ENCODE measurements at regions not wholly inside any gene's neighbourhood (a gene's known extent, or its start where the extent isn't known, plus 50 kb on each side); places are given as distances from the start of the nearest gene placed in this dataset.
"Not testable (repeated sequence)": the region's sequence is repeated elsewhere in the genome, so short reads cannot be mapped to it uniquely, and the experiment has no call there.

- CTCF ChIA-PET, result no interaction called here
- DNase-seq (ENCODE audit: extremely low spot score), result no peak
- TF ChIP-seq FOXA1 (IDR thresholded peaks at IDR 0.05), result no peak
- no peak for TF ChIP-seq CTBP1 (IDR thresholded peaks at IDR 0.05; ENCODE audit: borderline replicate concordance)
- TF ChIP-seq ZNF384 (IDR thresholded peaks at IDR 0.05), result no peak
- POLR2A ChIA-PET, result no interaction called here
Observed at GRCh38 chr12:4189721-4190120, 83.8 kb upstream of the CCND2 start.

DNA sequence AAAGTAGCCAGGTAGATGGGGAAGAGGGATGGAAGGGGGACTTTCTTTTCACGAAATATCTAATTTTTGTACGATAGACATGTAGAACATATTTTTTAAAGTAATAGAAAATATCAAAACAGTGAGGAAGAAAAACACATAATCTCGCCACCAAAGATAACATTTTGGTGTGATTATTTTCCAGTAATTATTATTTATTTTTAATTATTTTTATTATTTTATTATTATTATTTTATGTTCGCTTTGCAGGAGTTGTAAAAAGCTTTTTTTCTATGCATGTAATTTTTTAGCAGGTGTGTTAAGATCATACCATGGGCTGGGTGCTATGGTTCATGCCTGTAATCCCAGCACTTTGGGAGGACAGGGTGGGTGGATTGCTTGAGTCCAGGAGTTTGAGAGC is 85.6 kb upstream of the CCND2 start:
- ChIA-PET CTCF (no interaction called here), POLR2A (no interaction called here)
- no peak for DNase-seq (ENCODE audit: extremely low spot score)
- no peak for TF ChIP-seq CTBP1 (IDR thresholded peaks at IDR 0.05; ENCODE audit: borderline replicate concordance)
- TF ChIP-seq ZNF384 (IDR thresholded peaks at IDR 0.05), result no peak
- TF ChIP-seq L3MBTL2 (conservative IDR thresholded peaks at IDR 0.05), result no peak
- TF ChIP-seq FOXK2 (IDR thresholded peaks at IDR 0.05), result no peak
- TF ChIP-seq NFRKB (IDR thresholded peaks at IDR 0.05), result no peak
- TF ChIP-seq ELF4 (IDR thresholded peaks at IDR 0.05), result no peak
- no peak for TF ChIP-seq LEF1 (IDR thresholded peaks at IDR 0.05; ENCODE audit: borderline replicate concordance)

DNA sequence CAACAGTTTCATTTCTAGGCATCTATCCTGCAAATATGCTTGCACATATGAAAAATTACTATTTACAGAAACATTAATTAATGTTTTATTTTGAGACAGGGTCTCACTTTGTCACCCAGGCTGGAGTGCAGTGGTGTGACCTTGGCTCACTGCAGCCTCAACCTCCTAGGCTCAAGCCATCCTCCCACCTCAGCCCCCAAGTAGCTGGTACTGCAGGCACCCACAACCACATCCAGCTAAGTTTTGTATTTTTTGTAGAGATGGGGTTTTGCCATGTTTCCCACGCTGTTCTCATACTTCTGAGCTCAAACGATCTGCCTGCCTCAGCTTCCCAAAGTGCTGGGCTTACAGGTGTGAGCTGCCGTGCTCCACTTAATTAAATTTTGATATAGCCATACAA is 86.2 kb upstream of the CCND2 start:
- CTCF ChIA-PET; DNase-seq (ENCODE audit: extremely low spot score); POLR2A ChIA-PET: not testable (repeated sequence)

DNA sequence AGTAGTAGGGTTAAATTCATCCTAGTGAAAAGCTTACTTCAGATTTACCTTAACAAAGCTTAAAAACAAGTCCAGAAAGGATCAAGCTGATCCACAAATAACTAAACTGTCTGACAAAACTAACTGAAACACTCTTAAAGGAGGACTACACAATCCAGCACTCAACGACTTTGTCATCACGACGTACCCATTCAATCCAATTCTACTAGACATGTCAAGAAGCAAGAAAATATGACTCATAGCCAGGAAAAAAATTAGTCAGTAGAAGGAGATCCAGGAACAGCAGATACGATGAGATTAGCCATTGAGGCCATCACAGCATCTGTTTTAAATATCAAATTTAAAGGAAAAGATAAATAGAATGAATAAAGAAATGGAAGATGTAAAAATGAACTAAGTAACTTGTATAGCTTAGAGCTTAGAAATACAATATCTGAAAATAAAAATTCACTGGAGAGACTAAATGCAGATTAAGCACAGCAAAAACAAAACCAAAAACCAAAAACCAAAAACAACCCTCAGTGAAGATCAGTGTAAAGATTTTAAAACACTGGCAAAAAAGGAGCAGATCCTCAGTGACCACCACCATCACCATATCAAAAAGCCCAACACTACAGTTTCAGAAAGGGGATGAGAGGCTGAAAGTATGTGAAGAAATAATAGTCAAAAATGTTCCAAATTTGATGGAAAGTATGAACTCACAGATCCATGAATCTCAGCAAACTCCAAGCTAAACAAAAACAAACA is 95.0 kb upstream of the CCND2 start:
- TF ChIP-seq ELF4 (IDR thresholded peaks at IDR 0.05), result no peak
- ChIA-PET POLR2A (interaction anchor here (0.7 kb wide), 1 partner anchor 92 kb away, joined by 3 read pairs; no protein-coding TSS in a partner anchor), CTCF (no interaction called here)
- DNase-seq (ENCODE audit: extremely low spot score), result no peak

GRCh38 chr12:4177262-4177661 is 96.3 kb upstream of the CCND2 start:
- CTCF ChIA-PET, result no interaction called here
- DNase-seq (ENCODE audit: extremely low spot score), result no peak
- POLR2A ChIA-PET, result no interaction called here

GRCh38 chr12:4176168-4176567 is 97.4 kb upstream of the CCND2 start:
- TF ChIP-seq LEF1 (IDR thresholded peaks at IDR 0.05; ENCODE audit: borderline replicate concordance) (no peak), SP1 (IDR thresholded peaks at IDR 0.05) (no peak), PKNOX1 (IDR thresholded peaks at IDR 0.05) (no peak), ZNF384 (IDR thresholded peaks at IDR 0.05) (no peak), TARDBP (IDR thresholded peaks at IDR 0.05) (no peak), ELF4 (IDR thresholded peaks at IDR 0.05) (no peak), NFRKB (IDR thresholded peaks at IDR 0.05) (no peak), FOXK2 (IDR thresholded peaks at IDR 0.05) (no peak), FOXA1 (IDR thresholded peaks at IDR 0.05) (no peak)
- POLR2A ChIA-PET, result no interaction called here
- CTCF ChIA-PET, result no interaction called here
- no peak for DNase-seq (ENCODE audit: extremely low spot score)

More at GRCh38 chr12:4177262-4177661, 96.3 kb upstream of the CCND2 start:
- no peak for TF ChIP-seq SUZ12 (IDR thresholded peaks at IDR 0.05)
- TF ChIP-seq L3MBTL2 (conservative IDR thresholded peaks at IDR 0.05), result no peak
- no peak for TF ChIP-seq PKNOX1 (IDR thresholded peaks at IDR 0.05)
- no peak for TF ChIP-seq TARDBP (IDR thresholded peaks at IDR 0.05)
- TF ChIP-seq FOXM1 (IDR thresholded peaks at IDR 0.05; ENCODE audit: borderline replicate concordance), result no peak
- no peak for TF ChIP-seq BHLHE40 (IDR thresholded peaks at IDR 0.05; ENCODE audit: borderline replicate concordance)
- no peak for TF ChIP-seq ELF4 (IDR thresholded peaks at IDR 0.05)
- TF ChIP-seq ARNT (IDR thresholded peaks at IDR 0.05), result no peak
- no peak for TF ChIP-seq FOXA1 (IDR thresholded peaks at IDR 0.05)
- TF ChIP-seq NFRKB (IDR thresholded peaks at IDR 0.05), result no peak
- no peak for TF ChIP-seq ZNF384 (IDR thresholded peaks at IDR 0.05)
- no peak for TF ChIP-seq FOXK2 (IDR thresholded peaks at IDR 0.05)
- no peak for TF ChIP-seq SP1 (IDR thresholded peaks at IDR 0.05)
- TF ChIP-seq LEF1 (IDR thresholded peaks at IDR 0.05; ENCODE audit: borderline replicate concordance), result no peak
- TF ChIP-seq CTBP1 (IDR thresholded peaks at IDR 0.05; ENCODE audit: borderline replicate concordance), result no peak
- TF ChIP-seq HDGF (IDR thresholded peaks at IDR 0.05; ENCODE audit: borderline replicate concordance), result no peak

GRCh38 chr12:4174417-4174816 is 99.1 kb upstream of the CCND2 start:
- TF ChIP-seq FOXA1 (IDR thresholded peaks at IDR 0.05) (no peak), BHLHE40 (IDR thresholded peaks at IDR 0.05; ENCODE audit: borderline replicate concordance) (no peak), CTBP1 (IDR thresholded peaks at IDR 0.05; ENCODE audit: borderline replicate concordance) (no peak), FOXK2 (IDR thresholded peaks at IDR 0.05) (no peak), SUZ12 (IDR thresholded peaks at IDR 0.05) (no peak), TARDBP (IDR thresholded peaks at IDR 0.05) (no peak), FOXM1 (IDR thresholded peaks at IDR 0.05; ENCODE audit: borderline replicate concordance) (no peak)
- no peak for DNase-seq (ENCODE audit: extremely low spot score)
- POLR2A ChIA-PET, result no interaction called here
- CTCF ChIA-PET, result no interaction called here

DNA sequence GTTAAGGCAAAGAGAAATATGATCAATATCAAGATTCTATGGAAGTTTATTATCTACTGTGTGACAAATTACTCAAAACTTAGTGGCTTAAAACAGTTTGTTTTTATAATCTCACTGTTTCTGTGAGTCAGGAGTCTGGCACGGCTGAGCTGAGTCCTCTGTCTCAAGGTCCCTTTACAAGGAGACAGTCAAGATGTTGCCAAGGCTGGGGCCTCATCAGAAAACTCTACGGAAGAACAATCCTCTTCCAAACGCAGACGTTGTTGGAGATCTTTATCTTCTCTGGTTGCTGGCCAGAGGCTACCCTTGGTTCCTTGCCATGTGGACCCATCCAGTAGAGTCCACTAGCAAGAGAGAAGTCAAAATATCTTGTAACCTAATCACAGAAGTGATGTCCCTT is 100.6 kb upstream of the CCND2 start:
- TF ChIP-seq FOXA1 (IDR thresholded peaks at IDR 0.05) (no peak), ARNT (IDR thresholded peaks at IDR 0.05) (no peak), FOXM1 (IDR thresholded peaks at IDR 0.05; ENCODE audit: borderline replicate concordance) (no peak), ELF4 (IDR thresholded peaks at IDR 0.05) (no peak), BHLHE40 (IDR thresholded peaks at IDR 0.05; ENCODE audit: borderline replicate concordance) (no peak), SP1 (IDR thresholded peaks at IDR 0.05) (no peak), TARDBP (IDR thresholded peaks at IDR 0.05) (no peak), NFRKB (IDR thresholded peaks at IDR 0.05) (no peak), ZNF384 (IDR thresholded peaks at IDR 0.05) (no peak), HDGF (IDR thresholded peaks at IDR 0.05; ENCODE audit: borderline replicate concordance) (no peak), LEF1 (IDR thresholded peaks at IDR 0.05; ENCODE audit: borderline replicate concordance) (no peak), CTBP1 (IDR thresholded peaks at IDR 0.05; ENCODE audit: borderline replicate concordance) (no peak), L3MBTL2 (conservative IDR thresholded peaks at IDR 0.05) (no peak), SUZ12 (IDR thresholded peaks at IDR 0.05) (no peak), PKNOX1 (IDR thresholded peaks at IDR 0.05) (no peak), FOXK2 (IDR thresholded peaks at IDR 0.05) (no peak)
- ChIA-PET POLR2A (no interaction called here), CTCF (no interaction called here)
- no peak for DNase-seq (ENCODE audit: extremely low spot score)

All from HEK293T (cell line).